Loucy (cell line): ENCODE measurements at regions not wholly inside any gene's neighbourhood (a gene's known extent, or its start where the extent isn't known, plus 50 kb on each side); places are given as distances from the start of the nearest gene placed in this dataset.

Experiments used
- H2AFZ ChIP-seq: fragments of 200-600 bp; sonication (generic); 2 replicates; pipeline ENCODE4 v1.6.0; 2016; ENCODE audit warnings: antibody characterized with exemption, mild to moderate bottlenecking, low read length, moderate library complexity
- H3F3A ChIP-seq: fragments of 200-600 bp; 2 replicates; pipeline ENCODE4 v1.6.0; 2016; ENCODE audit warnings: antibody characterized with exemption, low read depth, mild to moderate bottlenecking
- H3K27me3 ChIP-seq: fragments of 200-600 bp; sonication (generic); 2 replicates; pipeline ENCODE4 v1.6.1; 2014; ENCODE audit warnings: low read length, mild to moderate bottlenecking; ENCODE audit not compliant: insufficient read depth, poor library complexity, severe bottlenecking
- H3K36me3 ChIP-seq: fragments of 200-600 bp; sonication (generic); 2 replicates; pipeline ENCODE4 v1.6.1; 2016; ENCODE audit warnings: low read length; ENCODE audit not compliant: insufficient read depth
- H3K4me1 ChIP-seq: fragments of 200-600 bp; sonication (generic); 2 replicates; pipeline ENCODE4 v1.5.1; 2014; ENCODE audit warnings: low read length, mild to moderate bottlenecking; ENCODE audit not compliant: insufficient read depth, poor library complexity, severe bottlenecking
- H3K4me2 ChIP-seq: fragments of 200-600 bp; sonication (generic); 2 replicates; pipeline ENCODE4 v1.6.0; 2014; ENCODE audit warnings: antibody characterized with exemption, low read length, low read depth, mild to moderate bottlenecking; ENCODE audit not compliant: poor library complexity, severe bottlenecking
- H3K4me3 ChIP-seq: fragments of 200-600 bp; sonication (generic); 2 replicates; pipeline ENCODE4 v1.5.1; 2014; ENCODE audit warnings: low read length, mild to moderate bottlenecking, mixed read lengths; ENCODE audit not compliant: poor library complexity, severe bottlenecking
- H3K79me2 ChIP-seq: fragments of 200-600 bp; sonication (generic); 2 replicates; pipeline ENCODE4 v1.6.1; 2014; ENCODE audit warnings: low read length; ENCODE audit not compliant: insufficient read depth
- H3K9ac ChIP-seq: fragments of 200-600 bp; sonication (generic); 2 replicates; pipeline ENCODE4 v1.6.0; 2014; ENCODE audit warnings: mild to moderate bottlenecking, low read depth, low read length, moderate library complexity; ENCODE audit not compliant: poor library complexity, severe bottlenecking
- H3K9me2 ChIP-seq: fragments of 200-600 bp; sonication (generic); replicated peaks from 2 replicates; pipeline ENCODE4 v1.6.1; 2016; ENCODE audit warnings: low read depth, low read length, mixed read lengths
- H3K9me3 ChIP-seq: fragments of 200-600 bp; sonication (generic); 2 replicates; pipeline ENCODE4 v1.6.1; 2014; ENCODE audit warnings: mild to moderate bottlenecking, antibody characterized with exemption, low read length, low read depth; ENCODE audit not compliant: insufficient read depth
- H4K20me1 ChIP-seq: fragments of 200-600 bp; sonication (generic); 2 replicates; pipeline ENCODE4 v1.6.0; 2014; ENCODE audit warnings: antibody characterized with exemption, low read length, mild to moderate bottlenecking; ENCODE audit not compliant: insufficient read depth, poor library complexity, severe bottlenecking
- EZH2phosphoT487 ChIP-seq: fragments of 200-600 bp; IDR thresholded peaks from 2 replicates; pipeline ENCODE4 v1.6.1; 2018; ENCODE audit warnings: antibody characterized with exemption, mild to moderate bottlenecking, moderate library complexity, borderline replicate concordance
- TF ChIP-seq, protein P1 (sequence below): fragments of 200-600 bp; sonication (generic); conservative IDR thresholded peaks from 2 replicates; pipeline ENCODE4 v1.5.1; 2014; ENCODE audit warnings: mild to moderate bottlenecking, antibody characterized with exemption, low read length

DNA sequence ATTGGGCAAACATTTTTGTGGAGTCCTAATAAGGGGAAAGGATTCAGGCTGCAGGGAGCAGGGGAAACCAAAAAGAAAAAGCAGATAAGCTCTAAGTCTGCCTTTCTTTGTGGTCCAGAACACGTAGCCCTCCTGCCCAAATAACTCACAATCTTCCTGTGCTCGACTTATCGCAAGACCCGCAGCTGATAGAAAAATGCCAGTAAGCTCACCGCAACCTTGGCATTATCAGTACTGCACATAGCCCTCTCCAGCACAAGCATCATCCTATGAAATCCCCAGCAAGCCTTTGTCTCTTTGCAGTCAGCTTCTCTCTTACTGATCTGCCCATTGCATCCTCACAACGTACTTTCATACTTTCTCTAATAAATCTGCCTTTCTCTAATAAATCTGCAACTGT is 202.4 kb upstream of the HNRNPA3 start:
- H3K9me3 ChIP-seq, result no peaks in the 10 kb centered on the region
- no peaks in the 10 kb centered on the region for H3K79me2 ChIP-seq
- H3K27me3 ChIP-seq, result no peaks in the 10 kb centered on the region
- H3K9ac ChIP-seq, result no peak overlapping the region
- no peaks in the 10 kb centered on the region for H3F3A ChIP-seq
- TF ChIP-seq, protein P1, sequence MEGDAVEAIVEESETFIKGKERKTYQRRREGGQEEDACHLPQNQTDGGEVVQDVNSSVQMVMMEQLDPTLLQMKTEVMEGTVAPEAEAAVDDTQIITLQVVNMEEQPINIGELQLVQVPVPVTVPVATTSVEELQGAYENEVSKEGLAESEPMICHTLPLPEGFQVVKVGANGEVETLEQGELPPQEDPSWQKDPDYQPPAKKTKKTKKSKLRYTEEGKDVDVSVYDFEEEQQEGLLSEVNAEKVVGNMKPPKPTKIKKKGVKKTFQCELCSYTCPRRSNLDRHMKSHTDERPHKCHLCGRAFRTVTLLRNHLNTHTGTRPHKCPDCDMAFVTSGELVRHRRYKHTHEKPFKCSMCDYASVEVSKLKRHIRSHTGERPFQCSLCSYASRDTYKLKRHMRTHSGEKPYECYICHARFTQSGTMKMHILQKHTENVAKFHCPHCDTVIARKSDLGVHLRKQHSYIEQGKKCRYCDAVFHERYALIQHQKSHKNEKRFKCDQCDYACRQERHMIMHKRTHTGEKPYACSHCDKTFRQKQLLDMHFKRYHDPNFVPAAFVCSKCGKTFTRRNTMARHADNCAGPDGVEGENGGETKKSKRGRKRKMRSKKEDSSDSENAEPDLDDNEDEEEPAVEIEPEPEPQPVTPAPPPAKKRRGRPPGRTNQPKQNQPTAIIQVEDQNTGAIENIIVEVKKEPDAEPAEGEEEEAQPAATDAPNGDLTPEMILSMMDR, result no peak
- TF ChIP-seq EZH2phosphoT487, result no peak
- no peak overlapping the region for H2AFZ ChIP-seq
- H3K4me1 ChIP-seq, result no peaks in the 10 kb centered on the region
- H3K4me2 ChIP-seq, result no peak overlapping the region
- H4K20me1 ChIP-seq, result no peaks in the 10 kb centered on the region
- H3K9me2 ChIP-seq, result no peaks in the 10 kb centered on the region
- no peak overlapping the region for H3K4me3 ChIP-seq
- H3K36me3 ChIP-seq, result no peaks in the 10 kb centered on the region

DNA sequence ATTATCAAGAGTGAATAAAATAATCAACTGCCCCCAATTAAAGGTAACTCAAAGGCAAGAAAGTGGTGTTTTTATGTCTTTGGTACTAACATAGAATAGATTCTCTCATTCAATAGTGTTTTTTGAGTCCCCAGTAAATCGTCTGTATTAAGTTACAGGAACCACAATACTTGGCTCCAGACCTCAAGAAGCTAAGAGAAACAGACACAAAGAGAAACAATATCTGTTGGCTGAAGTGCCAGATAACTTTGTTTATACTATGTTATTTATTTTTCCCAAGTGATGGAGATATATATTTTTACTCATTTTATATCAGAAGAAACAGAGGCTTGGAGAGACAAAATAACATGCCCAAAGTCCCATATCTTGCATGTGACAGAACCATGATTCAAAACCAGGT is 201.7 kb upstream of the HNRNPA3 start:
- no peaks in the 10 kb centered on the region for H3K27me3 ChIP-seq
- no peaks in the 10 kb centered on the region for H3K36me3 ChIP-seq
- no peaks in the 10 kb centered on the region for H3K9me3 ChIP-seq
- no peaks in the 10 kb centered on the region for H3K4me1 ChIP-seq
- H3K4me2 ChIP-seq, result no peak overlapping the region
- H2AFZ ChIP-seq, result no peak overlapping the region
- no peaks in the 10 kb centered on the region for H4K20me1 ChIP-seq
- no peak overlapping the region for H3K4me3 ChIP-seq
- H3K9ac ChIP-seq, result no peak overlapping the region
- H3K79me2 ChIP-seq, result no peaks in the 10 kb centered on the region
- TF ChIP-seq, protein P1, result no peak
- TF ChIP-seq EZH2phosphoT487, result no peak
- no peaks in the 10 kb centered on the region for H3K9me2 ChIP-seq
- no peaks in the 10 kb centered on the region for H3F3A ChIP-seq

- H3K4me2 ChIP-seq, result no peak overlapping the region
- H3K27me3 ChIP-seq, result no peaks in the 10 kb centered on the region
- no peaks in the 10 kb centered on the region for H3K4me1 ChIP-seq
- TF ChIP-seq, protein P1, result no peak
- TF ChIP-seq EZH2phosphoT487, result no peak
- H3K9me2 ChIP-seq, result no peaks in the 10 kb centered on the region
- H3F3A ChIP-seq, result no peaks in the 10 kb centered on the region
- H3K9ac ChIP-seq, result no peak overlapping the region
- H3K4me3 ChIP-seq, result no peak overlapping the region
- H4K20me1 ChIP-seq, result no peaks in the 10 kb centered on the region
- no peaks in the 10 kb centered on the region for H3K36me3 ChIP-seq
- no peaks in the 10 kb centered on the region for H3K79me2 ChIP-seq
- no peak overlapping the region for H2AFZ ChIP-seq
- H3K9me3 ChIP-seq, result no peaks in the 10 kb centered on the region
Measured at GRCh38 chr2:177014946-177015345, 197.6 kb upstream of the HNRNPA3 start.
